NB4 (cell line): ENCODE measurements at regions not wholly inside any gene's neighbourhood (a gene's known extent, or its start where the extent isn't known, plus 50 kb on each side); places are given as distances from the start of the nearest gene placed in this dataset.
"Not testable (repeated sequence)": the region's sequence is repeated elsewhere in the genome, so short reads cannot be mapped to it uniquely, and the experiment has no call there.

Source experiments
- POLR2A ChIP-seq: IDR thresholded peaks from 2 replicates; pipeline ENCODE4 v1.6.1; 2011; ENCODE audit warnings: mild to moderate bottlenecking; ENCODE audit not compliant: insufficient read length; ENCODE audit errors: extremely low read depth
- TF ChIP-seq, protein P1 (sequence below): IDR thresholded peaks from one replicate; pipeline ENCODE4 v1.5.1; 2012; ENCODE audit warnings: low read depth, low read length

DNA sequence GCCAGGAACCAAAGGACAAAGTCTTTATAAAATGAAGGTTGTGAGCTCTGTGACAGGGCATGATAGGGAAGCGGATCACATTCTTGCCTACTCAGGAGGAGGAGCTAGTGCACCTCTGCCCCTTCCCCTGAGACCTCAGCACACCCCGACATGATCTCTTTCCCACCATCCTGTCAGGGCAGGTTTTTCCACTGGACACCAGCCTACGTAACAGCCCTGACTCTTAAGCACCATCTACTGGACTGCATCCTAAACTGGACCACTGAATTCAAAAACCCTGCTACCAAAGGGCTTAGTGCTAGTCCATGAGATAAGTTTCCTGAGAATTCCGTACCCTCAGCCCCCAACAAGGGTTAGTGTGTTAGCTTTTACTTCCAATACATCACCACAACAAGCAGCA is 166.4 kb downstream of the FAM72C start:
- TF ChIP-seq, protein P1, sequence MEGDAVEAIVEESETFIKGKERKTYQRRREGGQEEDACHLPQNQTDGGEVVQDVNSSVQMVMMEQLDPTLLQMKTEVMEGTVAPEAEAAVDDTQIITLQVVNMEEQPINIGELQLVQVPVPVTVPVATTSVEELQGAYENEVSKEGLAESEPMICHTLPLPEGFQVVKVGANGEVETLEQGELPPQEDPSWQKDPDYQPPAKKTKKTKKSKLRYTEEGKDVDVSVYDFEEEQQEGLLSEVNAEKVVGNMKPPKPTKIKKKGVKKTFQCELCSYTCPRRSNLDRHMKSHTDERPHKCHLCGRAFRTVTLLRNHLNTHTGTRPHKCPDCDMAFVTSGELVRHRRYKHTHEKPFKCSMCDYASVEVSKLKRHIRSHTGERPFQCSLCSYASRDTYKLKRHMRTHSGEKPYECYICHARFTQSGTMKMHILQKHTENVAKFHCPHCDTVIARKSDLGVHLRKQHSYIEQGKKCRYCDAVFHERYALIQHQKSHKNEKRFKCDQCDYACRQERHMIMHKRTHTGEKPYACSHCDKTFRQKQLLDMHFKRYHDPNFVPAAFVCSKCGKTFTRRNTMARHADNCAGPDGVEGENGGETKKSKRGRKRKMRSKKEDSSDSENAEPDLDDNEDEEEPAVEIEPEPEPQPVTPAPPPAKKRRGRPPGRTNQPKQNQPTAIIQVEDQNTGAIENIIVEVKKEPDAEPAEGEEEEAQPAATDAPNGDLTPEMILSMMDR = not testable (repeated sequence)
- not testable (repeated sequence) for TF ChIP-seq POLR2A
